Upper lobe of right lung (tissue), 1 donor: ENCODE measurements at regions not wholly inside any gene's neighbourhood (a gene's known extent, or its start where the extent isn't known, plus 50 kb on each side); places are given as distances from the start of the nearest gene placed in this dataset.

ENCODE experiments used
- ATAC-seq: fragments of 200-7000 bp; cut with Tn5 transposase; one replicate; pipeline ENCODE4 v1.9.1; 2020; ENCODE audit warnings: mild to moderate bottlenecking, moderate library complexity
- DNase-seq: peaks from one replicate; pipeline ENCODE4 v3.0.0-alpha.2; 2020
- H3K27ac ChIP-seq: fragments of 200-600 bp; one replicate; pipeline ENCODE4 v1.8.0; 2022
- H3K27me3 ChIP-seq: fragments of 200-600 bp; one replicate; pipeline ENCODE4 v1.8.0; 2022; ENCODE audit warnings: mild to moderate bottlenecking
- H3K36me3 ChIP-seq: fragments of 200-600 bp; one replicate; pipeline ENCODE4 v1.8.0; 2022
- H3K4me1 ChIP-seq: fragments of 200-600 bp; one replicate; pipeline ENCODE4 v1.8.0; 2022
- H3K4me3 ChIP-seq: fragments of 200-600 bp; one replicate; pipeline ENCODE4 v1.8.0; 2022; ENCODE audit warnings: mild to moderate bottlenecking
- H3K9me3 ChIP-seq: fragments of 200-600 bp; one replicate; pipeline ENCODE4 v1.8.0; 2022
- intact Hi-C: fragments of 100-400 bp; cut with DNase I; formaldehyde crosslinking; loops from one replicate; pipeline ENCODE4 v1.11.0; 2022
- TF ChIP-seq, protein P1 (sequence below): fragments of 200-600 bp; IDR thresholded peaks from one replicate; pipeline ENCODE4 v1.8.0; 2022; ENCODE audit warnings: antibody characterized with exemption
- donor health status: DM: no; HTN: yes; CAD: no; lungs with severe emphysema.

DNA sequence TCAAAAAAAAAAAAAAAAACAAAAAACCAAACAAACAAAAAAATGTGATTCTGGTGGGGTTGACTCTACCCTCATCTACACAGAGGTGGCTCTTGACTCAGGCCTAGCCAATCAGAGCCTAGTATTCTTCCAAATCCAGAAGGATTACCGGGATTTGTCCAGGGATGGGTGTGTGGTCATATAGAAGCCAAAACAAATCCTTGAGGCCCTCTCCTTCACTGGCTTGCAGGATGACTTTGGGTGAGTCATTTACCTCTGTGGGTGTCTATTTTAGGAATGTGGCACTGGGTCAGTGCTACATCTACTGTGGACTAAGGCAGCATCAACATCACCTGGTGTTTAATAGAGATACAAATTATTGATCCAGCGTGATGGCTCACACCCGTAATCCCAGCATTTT, 93.2 kb upstream of the RBBP6 start:
- TF ChIP-seq, protein P1, sequence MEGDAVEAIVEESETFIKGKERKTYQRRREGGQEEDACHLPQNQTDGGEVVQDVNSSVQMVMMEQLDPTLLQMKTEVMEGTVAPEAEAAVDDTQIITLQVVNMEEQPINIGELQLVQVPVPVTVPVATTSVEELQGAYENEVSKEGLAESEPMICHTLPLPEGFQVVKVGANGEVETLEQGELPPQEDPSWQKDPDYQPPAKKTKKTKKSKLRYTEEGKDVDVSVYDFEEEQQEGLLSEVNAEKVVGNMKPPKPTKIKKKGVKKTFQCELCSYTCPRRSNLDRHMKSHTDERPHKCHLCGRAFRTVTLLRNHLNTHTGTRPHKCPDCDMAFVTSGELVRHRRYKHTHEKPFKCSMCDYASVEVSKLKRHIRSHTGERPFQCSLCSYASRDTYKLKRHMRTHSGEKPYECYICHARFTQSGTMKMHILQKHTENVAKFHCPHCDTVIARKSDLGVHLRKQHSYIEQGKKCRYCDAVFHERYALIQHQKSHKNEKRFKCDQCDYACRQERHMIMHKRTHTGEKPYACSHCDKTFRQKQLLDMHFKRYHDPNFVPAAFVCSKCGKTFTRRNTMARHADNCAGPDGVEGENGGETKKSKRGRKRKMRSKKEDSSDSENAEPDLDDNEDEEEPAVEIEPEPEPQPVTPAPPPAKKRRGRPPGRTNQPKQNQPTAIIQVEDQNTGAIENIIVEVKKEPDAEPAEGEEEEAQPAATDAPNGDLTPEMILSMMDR = no peak
- no peaks in the 10 kb centered on the region for H3K4me1 ChIP-seq
- H3K9me3 ChIP-seq = no peaks in the 10 kb centered on the region
- DNase-seq (no peak), ATAC-seq (no peak)
- intact Hi-C loops = no loop called here
- H3K4me3 ChIP-seq = no peak overlapping the region
- no peaks in the 10 kb centered on the region for H3K36me3 ChIP-seq
- H3K27ac ChIP-seq = no peak overlapping the region
- H3K27me3 ChIP-seq = no peaks in the 10 kb centered on the region

DNA sequence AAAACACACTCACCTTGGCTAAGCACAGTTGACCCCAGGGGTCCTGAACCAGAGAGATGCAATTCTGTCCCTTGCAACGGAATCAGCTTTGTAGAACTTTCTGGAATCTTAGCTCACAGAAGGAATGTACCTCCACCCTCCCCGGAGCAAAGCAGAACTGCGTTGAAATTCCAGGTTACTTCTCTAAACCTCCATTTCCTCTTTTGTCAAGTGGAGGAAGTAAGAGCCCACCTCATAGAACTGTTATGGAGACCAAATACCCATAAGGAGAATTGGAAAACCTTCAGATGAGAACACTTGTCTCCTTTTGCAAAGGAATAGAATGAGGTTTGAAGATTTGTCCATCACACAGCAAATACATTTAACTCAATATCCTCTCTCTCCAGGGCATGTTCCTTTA, 86.6 kb upstream of the RBBP6 start:
- TF ChIP-seq, protein P1 = no peak
- Histone ChIP-seq H3K27me3 (no peaks in the 10 kb centered on the region), H3K9me3 (no peaks in the 10 kb centered on the region), H3K4me1 (no peaks in the 10 kb centered on the region), H3K27ac (no peak overlapping the region), H3K36me3 (no peaks in the 10 kb centered on the region), H3K4me3 (no peak overlapping the region)
- intact Hi-C loops = no loop called here
- DNase-seq (no peak), ATAC-seq (no peak)

DNA sequence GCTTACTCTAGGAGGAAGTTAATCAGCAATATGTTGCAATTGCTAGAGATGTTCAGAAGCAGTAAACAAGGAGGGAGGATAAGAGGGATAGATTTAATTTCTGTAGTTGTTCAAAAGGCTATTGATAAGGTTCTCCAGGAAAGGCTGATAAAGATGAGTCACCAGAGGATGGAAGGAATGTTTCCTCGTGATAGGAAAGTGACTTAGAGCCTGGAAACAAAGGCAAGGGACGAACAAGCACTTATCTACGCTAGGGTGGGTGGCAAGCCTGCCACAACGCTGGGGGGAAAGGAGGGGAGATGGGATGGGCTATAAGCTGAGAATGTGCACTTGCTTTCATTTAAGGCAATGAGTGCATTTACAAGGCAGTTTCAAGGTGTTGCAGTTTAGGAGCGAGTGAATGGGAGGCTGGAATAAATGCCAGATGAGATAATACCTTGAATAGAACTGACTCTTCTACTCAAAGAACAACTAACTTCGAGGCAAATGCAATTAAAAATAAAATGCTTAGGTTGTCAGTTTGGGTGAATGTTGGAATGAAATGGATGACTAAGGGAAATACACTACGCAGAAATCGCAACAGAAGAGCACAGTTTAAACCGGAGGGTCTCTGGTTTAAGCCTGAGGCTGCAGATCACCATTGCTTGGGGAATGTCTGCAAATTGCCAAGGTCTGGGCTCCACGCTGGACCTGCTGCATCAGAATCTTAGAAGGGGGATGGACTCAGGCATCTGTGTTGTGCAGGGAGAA, 76.0 kb upstream of the RBBP6 start:
- intact Hi-C loops = no loop called here
- Histone ChIP-seq H3K4me3 (no peak overlapping the region), H3K27ac (no peak overlapping the region), H3K9me3 (no peaks in the 10 kb centered on the region), H3K4me1 (no peaks in the 10 kb centered on the region), H3K36me3 (no peaks in the 10 kb centered on the region), H3K27me3 (peaks cover 7% of the 10 kb centered on the region)
- DNase-seq (no peak), ATAC-seq (no peak)
- TF ChIP-seq, protein P1 = no peak

DNA sequence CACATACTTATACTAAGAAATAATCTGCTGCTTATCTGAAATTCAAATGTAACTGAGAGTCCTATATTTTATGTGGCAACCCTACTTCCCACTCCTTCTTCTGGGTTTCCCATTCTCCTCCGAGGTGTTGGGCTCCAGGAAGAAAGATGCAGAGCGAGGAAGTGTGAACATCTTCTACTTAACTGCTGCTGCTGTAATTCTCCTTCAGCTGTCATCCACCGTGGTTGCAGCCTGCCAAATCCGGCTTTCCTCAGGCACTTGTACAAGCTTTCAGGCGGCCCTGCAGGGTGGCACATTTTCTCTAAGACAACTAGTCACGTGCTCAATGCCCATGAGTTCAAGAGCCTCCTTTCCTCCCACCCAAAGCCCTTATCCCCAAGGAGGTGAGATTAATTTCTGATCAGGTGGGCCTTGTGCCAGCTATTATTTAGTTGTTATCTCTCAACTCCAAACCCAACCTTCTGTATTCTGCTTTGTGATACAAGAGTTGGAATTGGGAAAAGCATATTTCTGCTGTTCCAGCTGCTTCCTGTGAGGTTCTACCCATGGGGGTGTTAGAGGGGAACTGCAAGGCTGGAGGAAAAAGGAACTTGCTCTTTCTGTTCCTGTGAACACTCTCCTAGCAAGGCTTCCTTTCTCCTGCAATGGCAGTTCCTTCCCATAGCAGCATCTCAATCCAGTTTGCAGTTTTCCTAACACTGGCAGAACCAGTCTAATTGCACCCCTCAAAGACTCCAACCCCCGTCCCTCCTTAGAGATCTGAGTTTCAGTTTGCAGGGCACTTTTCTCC, 67.6 kb upstream of the RBBP6 start:
- Histone ChIP-seq H3K27ac (no peak overlapping the region), H3K9me3 (no peaks in the 10 kb centered on the region), H3K27me3 (no peaks in the 10 kb centered on the region), H3K36me3 (no peaks in the 10 kb centered on the region), H3K4me1 (peaks cover 3% of the 10 kb centered on the region), H3K4me3 (no peak overlapping the region)
- TF ChIP-seq, protein P1 = no peak
- no peak for DNase-seq
- intact Hi-C loops = no loop called here
- ATAC-seq = peak; percentile 41

DNA sequence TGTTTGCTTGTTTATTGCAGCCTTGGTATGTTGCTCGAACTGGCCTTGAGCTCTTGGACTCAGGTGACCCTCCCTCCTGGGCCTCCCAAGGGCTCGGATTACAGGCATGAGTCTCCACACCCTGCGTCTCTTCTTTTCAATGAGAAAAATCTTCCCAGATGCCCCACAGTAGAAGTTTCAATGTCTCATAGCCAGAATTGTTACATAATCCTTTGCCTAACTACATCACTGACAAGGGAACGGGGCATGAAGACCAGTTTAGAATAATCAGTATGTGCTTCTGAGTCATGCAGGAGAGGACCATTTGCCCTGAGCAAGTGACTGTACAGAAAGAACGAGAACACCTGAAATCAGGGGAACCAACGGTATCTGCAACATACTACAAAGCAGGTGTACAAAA, 61.9 kb upstream of the RBBP6 start:
- TF ChIP-seq, protein P1 = no peak
- Histone ChIP-seq H3K36me3 (no peaks in the 10 kb centered on the region), H3K27ac (no peak overlapping the region), H3K4me3 (no peak overlapping the region), H3K4me1 (no peaks in the 10 kb centered on the region), H3K9me3 (no peaks in the 10 kb centered on the region), H3K27me3 (no peaks in the 10 kb centered on the region)
- DNase-seq (no peak), ATAC-seq (no peak)
- intact Hi-C loops = no loop called here
